Endothelial cell (in vitro differentiated cells): ENCODE measurements at regions not wholly inside any gene's neighbourhood (a gene's known extent, or its start where the extent isn't known, plus 50 kb on each side); places are given as distances from the start of the nearest gene placed in this dataset.

Experiments
- DNase-seq: peaks from one replicate; pipeline ENCODE4 v3.0.0; 2021; ENCODE audit warnings: low spot score
- H3K27ac Mint-ChIP-seq: one replicate; pipeline ENCODE4 v1.8.0; 2021; ENCODE audit warnings: mixed read lengths, inconsistent platforms; ENCODE audit not compliant: unreplicated experiment
- H3K27me3 Mint-ChIP-seq: one replicate; pipeline ENCODE4 v1.8.0; 2021; ENCODE audit warnings: mild to moderate bottlenecking, moderate library complexity, mixed read lengths, inconsistent platforms; ENCODE audit not compliant: unreplicated experiment
- H3K36me3 Mint-ChIP-seq: one replicate; pipeline ENCODE4 v1.8.0; 2021; ENCODE audit warnings: mild to moderate bottlenecking, low read depth, mixed read lengths, inconsistent platforms; ENCODE audit not compliant: unreplicated experiment
- H3K4me1 Mint-ChIP-seq: one replicate; pipeline ENCODE4 v1.8.0; 2021; ENCODE audit warnings: mild to moderate bottlenecking, mixed read lengths, inconsistent platforms; ENCODE audit not compliant: unreplicated experiment
- H3K4me3 Mint-ChIP-seq: one replicate; pipeline ENCODE4 v1.8.0; 2021; ENCODE audit warnings: mild to moderate bottlenecking, mixed read lengths, inconsistent platforms; ENCODE audit not compliant: unreplicated experiment
- H3K9me3 Mint-ChIP-seq: one replicate; pipeline ENCODE4 v1.8.0; 2021; ENCODE audit warnings: mixed read lengths, inconsistent platforms; ENCODE audit not compliant: unreplicated experiment
- TF ChIP-seq, protein P1 (sequence below): fragments of 200-600 bp; sonication (generic); IDR thresholded peaks from one replicate; pipeline ENCODE4 v1.5.0; 2021; ENCODE audit warnings: antibody characterized with exemption; ENCODE audit not compliant: unreplicated experiment

DNA sequence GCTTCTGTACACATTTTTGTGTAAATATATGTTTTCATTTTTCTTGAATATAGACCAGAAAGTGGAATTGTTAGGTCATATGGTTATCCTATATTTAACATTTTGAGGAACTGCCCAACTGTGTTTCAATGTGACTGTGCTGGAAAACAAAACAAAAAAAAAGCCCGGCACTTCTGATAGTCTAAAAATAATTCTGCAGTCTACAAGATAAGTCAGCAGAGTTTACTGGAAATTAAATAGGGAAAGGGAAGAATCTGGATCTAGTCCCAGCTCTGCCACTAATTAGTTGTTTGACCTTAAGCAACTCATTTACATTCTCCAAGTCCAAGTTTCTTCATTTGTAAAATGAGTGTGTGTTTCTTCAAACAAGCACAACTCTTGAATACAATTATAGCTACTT is 869.1 kb upstream of the B3GALT2 start:
- H3K36me3 Mint-ChIP-seq = no peaks in the 10 kb centered on the region
- DNase-seq = no peak
- TF ChIP-seq, protein P1, sequence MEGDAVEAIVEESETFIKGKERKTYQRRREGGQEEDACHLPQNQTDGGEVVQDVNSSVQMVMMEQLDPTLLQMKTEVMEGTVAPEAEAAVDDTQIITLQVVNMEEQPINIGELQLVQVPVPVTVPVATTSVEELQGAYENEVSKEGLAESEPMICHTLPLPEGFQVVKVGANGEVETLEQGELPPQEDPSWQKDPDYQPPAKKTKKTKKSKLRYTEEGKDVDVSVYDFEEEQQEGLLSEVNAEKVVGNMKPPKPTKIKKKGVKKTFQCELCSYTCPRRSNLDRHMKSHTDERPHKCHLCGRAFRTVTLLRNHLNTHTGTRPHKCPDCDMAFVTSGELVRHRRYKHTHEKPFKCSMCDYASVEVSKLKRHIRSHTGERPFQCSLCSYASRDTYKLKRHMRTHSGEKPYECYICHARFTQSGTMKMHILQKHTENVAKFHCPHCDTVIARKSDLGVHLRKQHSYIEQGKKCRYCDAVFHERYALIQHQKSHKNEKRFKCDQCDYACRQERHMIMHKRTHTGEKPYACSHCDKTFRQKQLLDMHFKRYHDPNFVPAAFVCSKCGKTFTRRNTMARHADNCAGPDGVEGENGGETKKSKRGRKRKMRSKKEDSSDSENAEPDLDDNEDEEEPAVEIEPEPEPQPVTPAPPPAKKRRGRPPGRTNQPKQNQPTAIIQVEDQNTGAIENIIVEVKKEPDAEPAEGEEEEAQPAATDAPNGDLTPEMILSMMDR = no peak
- H3K4me3 Mint-ChIP-seq = no peak overlapping the region
- H3K9me3 Mint-ChIP-seq = no peaks in the 10 kb centered on the region
- no peaks in the 10 kb centered on the region for H3K4me1 Mint-ChIP-seq
- no peak overlapping the region for H3K27ac Mint-ChIP-seq
- H3K27me3 Mint-ChIP-seq = no peaks in the 10 kb centered on the region

DNA sequence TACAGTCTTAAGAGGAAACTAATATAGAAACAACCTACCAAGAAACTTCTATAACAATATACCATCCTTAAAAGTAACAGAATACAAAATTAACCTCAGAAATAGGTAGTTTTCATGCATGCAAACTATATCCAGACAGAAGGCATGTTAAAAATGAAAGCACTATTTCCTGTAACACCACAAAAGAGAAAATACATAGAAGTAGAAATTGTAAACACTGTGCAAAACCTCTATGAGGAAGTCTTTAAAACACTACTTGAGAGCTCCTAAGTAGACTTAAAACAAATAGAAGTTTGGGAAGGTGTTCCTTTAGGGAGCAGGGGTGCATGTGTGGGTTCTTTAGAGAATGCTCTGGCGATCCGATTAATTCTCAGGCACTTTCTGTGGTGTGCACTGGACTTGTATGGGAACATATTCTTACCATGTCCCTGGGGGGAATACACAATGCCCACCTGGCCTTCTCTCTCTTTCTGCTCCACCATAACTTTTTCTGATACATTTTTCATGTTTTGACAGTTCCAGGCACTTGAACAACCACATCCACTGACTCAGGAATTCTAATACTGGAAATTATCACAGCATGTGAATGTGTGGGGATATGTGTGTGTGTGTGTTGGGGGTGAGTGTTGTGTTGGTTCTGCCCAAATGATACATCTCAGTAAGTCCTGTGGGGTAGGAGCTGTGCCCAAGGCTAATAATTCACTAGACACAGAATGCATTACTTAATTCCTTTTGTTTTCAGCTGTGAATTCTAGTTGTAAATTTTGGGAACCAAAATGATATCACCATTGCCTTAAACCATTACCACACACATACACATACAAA is 866.3 kb upstream of the B3GALT2 start:
- Mint-ChIP-seq H3K4me1 (no peaks in the 10 kb centered on the region), H3K9me3 (no peaks in the 10 kb centered on the region), H3K27ac (no peak overlapping the region), H3K36me3 (no peaks in the 10 kb centered on the region), H3K4me3 (no peak overlapping the region), H3K27me3 (no peaks in the 10 kb centered on the region)
- TF ChIP-seq, protein P1 = no peak
- no peak for DNase-seq

DNA sequence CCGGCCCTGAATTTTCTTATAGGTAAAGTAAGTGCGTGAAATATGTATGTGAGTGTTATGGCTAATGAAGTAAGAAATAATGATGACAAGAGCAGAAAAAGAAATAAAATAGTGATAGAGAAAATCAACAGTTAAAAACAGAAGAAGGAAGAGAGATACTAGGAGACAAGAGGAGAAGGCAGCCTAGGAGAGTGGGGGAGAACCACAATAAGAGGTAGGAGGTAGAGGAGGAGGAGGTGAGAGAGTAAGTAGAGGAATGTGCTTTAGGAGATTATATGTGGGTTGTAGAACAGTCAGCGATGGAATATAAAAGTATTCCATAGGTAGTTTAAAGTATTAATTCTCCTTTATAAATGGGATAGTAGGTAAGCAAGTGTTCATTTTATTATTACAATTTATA is 861.5 kb upstream of the B3GALT2 start:
- no peaks in the 10 kb centered on the region for H3K4me1 Mint-ChIP-seq
- H3K9me3 Mint-ChIP-seq = no peaks in the 10 kb centered on the region

DNA sequence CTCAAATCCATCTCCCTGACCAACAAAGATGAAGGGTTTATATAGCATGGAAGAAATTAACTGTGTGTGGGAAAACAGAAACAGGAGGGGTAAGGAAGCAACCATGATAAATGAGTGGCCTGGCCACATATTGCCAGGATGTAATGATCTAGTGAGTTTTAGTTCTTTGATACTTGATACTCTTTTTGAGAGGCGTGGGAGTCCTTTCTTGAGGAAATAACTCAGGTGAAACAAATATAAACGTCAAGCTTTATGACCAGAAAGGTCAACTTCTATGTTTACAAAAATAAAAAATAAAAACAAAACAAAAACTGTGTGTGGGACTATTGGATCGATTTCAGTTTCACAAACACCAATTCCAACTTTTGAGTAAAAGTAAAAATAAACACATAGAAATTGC is 860.8 kb upstream of the B3GALT2 start:
- no peaks in the 10 kb centered on the region for H3K9me3 Mint-ChIP-seq
- no peak for DNase-seq
- H3K27me3 Mint-ChIP-seq = no peaks in the 10 kb centered on the region
- H3K4me3 Mint-ChIP-seq = no peak overlapping the region
- H3K27ac Mint-ChIP-seq = no peak overlapping the region
- H3K36me3 Mint-ChIP-seq = no peaks in the 10 kb centered on the region
- H3K4me1 Mint-ChIP-seq = no peaks in the 10 kb centered on the region
- TF ChIP-seq, protein P1 = no peak

More for the DNA sequence above, 861.5 kb upstream of the B3GALT2 start:
- no peak overlapping the region for H3K27ac Mint-ChIP-seq
- no peak for DNase-seq
- TF ChIP-seq, protein P1 = no peak
- no peaks in the 10 kb centered on the region for H3K36me3 Mint-ChIP-seq
- H3K27me3 Mint-ChIP-seq = no peaks in the 10 kb centered on the region
- H3K4me3 Mint-ChIP-seq = no peak overlapping the region

DNA sequence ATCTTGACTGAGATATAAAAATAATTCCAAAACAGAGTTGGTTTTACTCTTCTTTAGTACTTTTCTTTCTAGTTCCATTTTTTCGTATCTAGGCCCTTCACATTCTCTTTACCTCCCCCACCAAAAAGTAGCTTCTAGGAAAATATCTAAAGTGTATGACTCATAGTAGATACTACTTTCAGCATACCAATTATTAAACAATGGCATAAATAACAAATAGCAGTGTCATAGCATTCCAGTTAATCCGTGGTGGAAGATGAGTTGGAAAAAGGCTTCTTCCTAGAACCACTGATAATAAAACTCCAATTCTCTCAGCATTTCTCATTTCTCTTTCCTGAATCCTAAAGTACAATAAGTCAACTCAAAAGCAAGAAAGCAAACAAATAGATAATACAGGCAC is 859.0 kb upstream of the B3GALT2 start:
- Mint-ChIP-seq H3K4me3 (no peak overlapping the region), H3K27ac (no peak overlapping the region), H3K36me3 (no peaks in the 10 kb centered on the region), H3K9me3 (no peaks in the 10 kb centered on the region), H3K4me1 (no peaks in the 10 kb centered on the region), H3K27me3 (no peaks in the 10 kb centered on the region)
- no peak for DNase-seq
- TF ChIP-seq, protein P1 = no peak
